PC-9 (cell line): ENCODE measurements at regions not wholly inside any gene's neighbourhood (a gene's known extent, or its start where the extent isn't known, plus 50 kb on each side); places are given as distances from the start of the nearest gene placed in this dataset.

Experiments used
- BruUV-seq: library from RNA; stranded (reverse); fragments of 400-500 nt; replicated peaks from 2 replicates; lab custom pipeline; 2021; lab: Mats Ljungman, UMichigan
- CTCF ChIA-PET: fragments of 300-600 bp; sonication (Branson Sonifier 250); formaldehyde crosslinking; loops from one replicate; lab custom pipeline; 2022; ENCODE audit warnings: antibody characterized with exemption; lab: Charles Lee
- POLR2A ChIA-PET: fragments of 300-600 bp; sonication (Branson Sonifier 250); formaldehyde crosslinking; loops from one replicate; lab custom pipeline; 2022; ENCODE audit warnings: antibody characterized with exemption; ENCODE audit not compliant: unreplicated experiment; lab: Charles Lee
- DNase-seq, 2 experiments: peaks; one replicate each; pipeline versions ENCODE4 v3.0.0 to v3.0.0-alpha.2; 2015 to 2022; ENCODE audit warnings: mixed read lengths in 1 of 2
- H2AFZ ChIP-seq: fragments of 200-600 bp; sonication (generic); 2 replicates; pipeline ENCODE4 v1.8.1; 2017; ENCODE audit warnings: antibody characterized with exemption
- H3F3A ChIP-seq: fragments of 200-600 bp; sonication (generic); 2 replicates; pipeline ENCODE4 v1.8.1; 2017; ENCODE audit warnings: antibody characterized with exemption, mild to moderate bottlenecking, low read depth; ENCODE audit not compliant: insufficient read depth
- H3K27ac ChIP-seq: fragments of 200-600 bp; sonication (generic); 2 replicates; pipeline ENCODE4 v1.6.1; 2016; ENCODE audit warnings: mixed run types
- H3K27me3 ChIP-seq: fragments of 200-600 bp; sonication (generic); 2 replicates; pipeline ENCODE4 v1.6.1; 2016; ENCODE audit warnings: low read depth, mixed run types; ENCODE audit not compliant: insufficient read depth
- H3K36me3 ChIP-seq: fragments of 200-600 bp; sonication (generic); 2 replicates; pipeline ENCODE4 v1.6.1; 2016; ENCODE audit warnings: low read depth, mixed run types
- H3K4me1 ChIP-seq: fragments of 200-600 bp; sonication (generic); replicated peaks from 2 replicates; pipeline ENCODE4 v1.6.1; 2016; ENCODE audit warnings: mixed run types; ENCODE audit not compliant: insufficient read depth
- H3K4me2 ChIP-seq: fragments of 200-600 bp; sonication (generic); 2 replicates; pipeline ENCODE4 v1.6.1; 2017; ENCODE audit warnings: mixed run types
- H3K4me3 ChIP-seq: fragments of 200-600 bp; sonication (generic); 2 replicates; pipeline ENCODE4 v1.6.1; 2016; ENCODE audit warnings: mixed run types
- H3K79me2 ChIP-seq: fragments of 200-600 bp; sonication (generic); 2 replicates; pipeline ENCODE4 v1.6.1; 2017; ENCODE audit warnings: low read depth, mixed run types
- H3K9me2 ChIP-seq: fragments of 200-600 bp; sonication (generic); 2 replicates; pipeline ENCODE4 v1.8.1; 2017; ENCODE audit warnings: mild to moderate bottlenecking; ENCODE audit not compliant: insufficient read depth
- H3K9me3 ChIP-seq: fragments of 200-600 bp; sonication (generic); 2 replicates; pipeline ENCODE4 v1.8.1; 2016; ENCODE audit warnings: low read depth; ENCODE audit not compliant: insufficient read depth
- H4K20me1 ChIP-seq: fragments of 200-600 bp; sonication (generic); 2 replicates; pipeline ENCODE4 v1.8.1; 2017; ENCODE audit not compliant: insufficient read depth
- CTCF ChIP-seq: fragments of 200-600 bp; sonication (generic); conservative IDR thresholded peaks from 2 replicates; pipeline ENCODE4 v1.6.1; 2017; ENCODE audit warnings: mixed run types, antibody characterized with exemption, mild to moderate bottlenecking, moderate library complexity
- EZH2 ChIP-seq: fragments of 200-600 bp; sonication (generic); IDR thresholded peaks from 2 replicates; pipeline ENCODE4 v1.8.0; 2017; ENCODE audit warnings: antibody characterized with exemption, low read depth
- intact Hi-C: fragments of 100-400 bp; cut with micrococcal nuclease; formaldehyde crosslinking; loops from one replicate; pipeline ENCODE4 v1.10.0; 2022; ENCODE audit not compliant: unreplicated experiment

- no peaks in the 10 kb centered on the region for H3K79me2 ChIP-seq
- no peak overlapping the region for H3K4me2 ChIP-seq
- POLR2A ChIA-PET = no interaction called here
- CTCF ChIA-PET = no interaction called here
- no peak overlapping the region for H3K4me3 ChIP-seq
- no peaks in the 10 kb centered on the region for H3K36me3 ChIP-seq
- no peak overlapping the region for H3K27ac ChIP-seq
- no peak overlapping the region for H2AFZ ChIP-seq
- H3K9me3 ChIP-seq = no peaks in the 10 kb centered on the region
- no peaks in the 10 kb centered on the region for H3K9me2 ChIP-seq
- BruUV-seq = no TSS peak
- peaks cover 5% of the 10 kb centered on the region for H3K4me1 ChIP-seq
- H3K27me3 ChIP-seq = no peaks in the 10 kb centered on the region
- no peak for DNase-seq
- TF ChIP-seq CTCF (no peak), EZH2 (no peak)
- intact Hi-C loops = no loop called here
- H4K20me1 ChIP-seq = no peaks in the 10 kb centered on the region
- H3F3A ChIP-seq = no peaks in the 10 kb centered on the region
Observed at GRCh38 chr2:144166743-144167142, 353.2 kb downstream of the ZEB2 start.

- Histone ChIP-seq H3K4me1 (peaks cover 5% of the 10 kb centered on the region), H4K20me1 (no peaks in the 10 kb centered on the region), H3K27ac (no peak overlapping the region), H2AFZ (no peak overlapping the region), H3F3A (no peaks in the 10 kb centered on the region), H3K9me2 (no peaks in the 10 kb centered on the region), H3K4me3 (no peak overlapping the region), H3K36me3 (no peaks in the 10 kb centered on the region), H3K9me3 (no peaks in the 10 kb centered on the region), H3K4me2 (no peak overlapping the region), H3K27me3 (no peaks in the 10 kb centered on the region), H3K79me2 (no peaks in the 10 kb centered on the region)
- no peak for DNase-seq
- TF ChIP-seq CTCF (no peak), EZH2 (no peak)
- ChIA-PET POLR2A (no interaction called here), CTCF (no interaction called here)
- BruUV-seq = no TSS peak
- intact Hi-C loops = no loop called here
Observed at GRCh38 chr2:144165599-144166250, 354.2 kb downstream of the ZEB2 start.

- H4K20me1 ChIP-seq = no peaks in the 10 kb centered on the region
- H3K27ac ChIP-seq = no peak overlapping the region
- no peaks in the 10 kb centered on the region for H3K27me3 ChIP-seq
- ChIA-PET CTCF (no interaction called here), POLR2A (no interaction called here)
- DNase-seq = no peak
- no TSS peak for BruUV-seq
- no peak overlapping the region for H2AFZ ChIP-seq
- H3K4me1 ChIP-seq = peaks cover 5% of the 10 kb centered on the region
- intact Hi-C loops = no loop called here
- H3K4me2 ChIP-seq = no peak overlapping the region
- no peaks in the 10 kb centered on the region for H3K79me2 ChIP-seq
- no peaks in the 10 kb centered on the region for H3K36me3 ChIP-seq
- H3K4me3 ChIP-seq = no peak overlapping the region
- TF ChIP-seq CTCF = no peak
- no peak for TF ChIP-seq EZH2
- no peaks in the 10 kb centered on the region for H3F3A ChIP-seq
- H3K9me2 ChIP-seq = no peaks in the 10 kb centered on the region
- H3K9me3 ChIP-seq = no peaks in the 10 kb centered on the region
Observed at GRCh38 chr2:144163592-144163991, 356.3 kb downstream of the ZEB2 start.
